PC-9 (cell line): ENCODE measurements at regions not wholly inside any gene's neighbourhood (a gene's known extent, or its start where the extent isn't known, plus 50 kb on each side); places are given as distances from the start of the nearest gene placed in this dataset.

Experiments
- BruUV-seq: library from RNA; stranded (reverse); fragments of 400-500 nt; replicated peaks from 2 replicates; lab custom pipeline; 2021; lab: Mats Ljungman, UMichigan
- CTCF ChIA-PET: fragments of 300-600 bp; sonication (Branson Sonifier 250); formaldehyde crosslinking; loops from one replicate; lab custom pipeline; 2022; ENCODE audit warnings: antibody characterized with exemption; lab: Charles Lee
- POLR2A ChIA-PET: fragments of 300-600 bp; sonication (Branson Sonifier 250); formaldehyde crosslinking; loops from one replicate; lab custom pipeline; 2022; ENCODE audit warnings: antibody characterized with exemption; ENCODE audit not compliant: unreplicated experiment; lab: Charles Lee
- DNase-seq, 2 experiments: peaks; one replicate each; pipeline versions ENCODE4 v3.0.0 to v3.0.0-alpha.2; 2015 to 2022; ENCODE audit warnings: mixed read lengths in 1 of 2
- H2AFZ ChIP-seq: fragments of 200-600 bp; sonication (generic); 2 replicates; pipeline ENCODE4 v1.8.1; 2017; ENCODE audit warnings: antibody characterized with exemption
- H3F3A ChIP-seq: fragments of 200-600 bp; sonication (generic); 2 replicates; pipeline ENCODE4 v1.8.1; 2017; ENCODE audit warnings: antibody characterized with exemption, mild to moderate bottlenecking, low read depth; ENCODE audit not compliant: insufficient read depth
- H3K27ac ChIP-seq: fragments of 200-600 bp; sonication (generic); 2 replicates; pipeline ENCODE4 v1.6.1; 2016; ENCODE audit warnings: mixed run types
- H3K27me3 ChIP-seq: fragments of 200-600 bp; sonication (generic); 2 replicates; pipeline ENCODE4 v1.6.1; 2016; ENCODE audit warnings: low read depth, mixed run types; ENCODE audit not compliant: insufficient read depth
- H3K36me3 ChIP-seq: fragments of 200-600 bp; sonication (generic); 2 replicates; pipeline ENCODE4 v1.6.1; 2016; ENCODE audit warnings: low read depth, mixed run types
- H3K4me1 ChIP-seq: fragments of 200-600 bp; sonication (generic); replicated peaks from 2 replicates; pipeline ENCODE4 v1.6.1; 2016; ENCODE audit warnings: mixed run types; ENCODE audit not compliant: insufficient read depth
- H3K4me2 ChIP-seq: fragments of 200-600 bp; sonication (generic); 2 replicates; pipeline ENCODE4 v1.6.1; 2017; ENCODE audit warnings: mixed run types
- H3K4me3 ChIP-seq: fragments of 200-600 bp; sonication (generic); 2 replicates; pipeline ENCODE4 v1.6.1; 2016; ENCODE audit warnings: mixed run types
- H3K79me2 ChIP-seq: fragments of 200-600 bp; sonication (generic); 2 replicates; pipeline ENCODE4 v1.6.1; 2017; ENCODE audit warnings: low read depth, mixed run types
- H3K9me2 ChIP-seq: fragments of 200-600 bp; sonication (generic); 2 replicates; pipeline ENCODE4 v1.8.1; 2017; ENCODE audit warnings: mild to moderate bottlenecking; ENCODE audit not compliant: insufficient read depth
- H3K9me3 ChIP-seq: fragments of 200-600 bp; sonication (generic); 2 replicates; pipeline ENCODE4 v1.8.1; 2016; ENCODE audit warnings: low read depth; ENCODE audit not compliant: insufficient read depth
- H4K20me1 ChIP-seq: fragments of 200-600 bp; sonication (generic); 2 replicates; pipeline ENCODE4 v1.8.1; 2017; ENCODE audit not compliant: insufficient read depth
- EZH2 ChIP-seq: fragments of 200-600 bp; sonication (generic); IDR thresholded peaks from 2 replicates; pipeline ENCODE4 v1.8.0; 2017; ENCODE audit warnings: antibody characterized with exemption, low read depth
- intact Hi-C: fragments of 100-400 bp; cut with micrococcal nuclease; formaldehyde crosslinking; loops from one replicate; pipeline ENCODE4 v1.10.0; 2022; ENCODE audit not compliant: unreplicated experiment
- TF ChIP-seq, protein P1 (sequence below): fragments of 200-600 bp; sonication (generic); conservative IDR thresholded peaks from 2 replicates; pipeline ENCODE4 v1.6.1; 2017; ENCODE audit warnings: mixed run types, antibody characterized with exemption, mild to moderate bottlenecking, moderate library complexity

DNA sequence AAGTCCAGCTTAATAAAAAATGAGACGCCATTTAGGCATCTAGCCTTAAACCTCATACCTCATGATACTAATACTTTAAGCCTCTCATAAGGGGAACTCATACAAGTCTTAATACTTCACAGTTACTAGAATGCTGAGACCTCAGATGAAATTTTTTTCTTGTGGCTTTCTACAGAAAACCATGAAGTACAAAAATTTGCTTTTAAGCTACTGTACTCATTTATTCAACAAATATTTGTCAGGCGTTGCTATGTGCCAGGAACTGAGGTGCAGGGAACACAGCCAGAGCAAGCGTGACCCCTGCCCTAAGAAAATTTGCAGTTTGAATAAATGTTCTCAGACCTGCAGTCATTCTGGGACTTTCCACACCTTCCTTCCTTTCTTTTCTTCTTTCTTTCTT is 150.6 kb downstream of the MRPL39 start:
- Histone ChIP-seq H3K36me3 (no peaks in the 10 kb centered on the region), H3F3A (no peaks in the 10 kb centered on the region), H3K27me3 (no peaks in the 10 kb centered on the region), H2AFZ (no peak overlapping the region), H3K9me3 (no peaks in the 10 kb centered on the region), H3K79me2 (no peaks in the 10 kb centered on the region), H3K4me2 (no peak overlapping the region), H3K4me1 (no peaks in the 10 kb centered on the region), H3K27ac (no peak overlapping the region), H3K4me3 (no peak overlapping the region), H4K20me1 (no peaks in the 10 kb centered on the region), H3K9me2 (no peaks in the 10 kb centered on the region)
- ChIA-PET POLR2A (no interaction called here), CTCF (no interaction called here)
- DNase-seq: no peak
- BruUV-seq: no TSS peak
- no peak for TF ChIP-seq EZH2
- TF ChIP-seq, protein P1, sequence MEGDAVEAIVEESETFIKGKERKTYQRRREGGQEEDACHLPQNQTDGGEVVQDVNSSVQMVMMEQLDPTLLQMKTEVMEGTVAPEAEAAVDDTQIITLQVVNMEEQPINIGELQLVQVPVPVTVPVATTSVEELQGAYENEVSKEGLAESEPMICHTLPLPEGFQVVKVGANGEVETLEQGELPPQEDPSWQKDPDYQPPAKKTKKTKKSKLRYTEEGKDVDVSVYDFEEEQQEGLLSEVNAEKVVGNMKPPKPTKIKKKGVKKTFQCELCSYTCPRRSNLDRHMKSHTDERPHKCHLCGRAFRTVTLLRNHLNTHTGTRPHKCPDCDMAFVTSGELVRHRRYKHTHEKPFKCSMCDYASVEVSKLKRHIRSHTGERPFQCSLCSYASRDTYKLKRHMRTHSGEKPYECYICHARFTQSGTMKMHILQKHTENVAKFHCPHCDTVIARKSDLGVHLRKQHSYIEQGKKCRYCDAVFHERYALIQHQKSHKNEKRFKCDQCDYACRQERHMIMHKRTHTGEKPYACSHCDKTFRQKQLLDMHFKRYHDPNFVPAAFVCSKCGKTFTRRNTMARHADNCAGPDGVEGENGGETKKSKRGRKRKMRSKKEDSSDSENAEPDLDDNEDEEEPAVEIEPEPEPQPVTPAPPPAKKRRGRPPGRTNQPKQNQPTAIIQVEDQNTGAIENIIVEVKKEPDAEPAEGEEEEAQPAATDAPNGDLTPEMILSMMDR: no peak
- intact Hi-C loops: no loop called here

DNA sequence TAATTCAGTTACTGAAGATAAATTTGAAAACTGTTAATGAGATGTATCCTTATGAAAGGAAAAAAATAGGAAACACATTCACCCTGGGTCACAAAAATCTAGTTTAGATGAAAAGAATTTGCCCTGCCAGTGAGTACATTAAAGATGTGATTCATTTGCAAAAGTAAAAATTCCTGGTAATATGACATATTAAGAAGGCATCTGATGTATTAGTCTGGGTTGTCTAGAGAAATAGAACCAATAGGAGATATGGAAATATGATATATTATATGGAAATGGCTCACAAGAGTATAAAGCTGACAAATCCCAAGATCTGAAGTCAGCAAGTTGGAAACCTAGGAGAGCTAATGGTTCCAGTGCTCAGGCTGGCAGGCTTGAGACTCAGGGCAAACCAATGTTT is 153.8 kb downstream of the MRPL39 start:
- Histone ChIP-seq H3K79me2 (no peaks in the 10 kb centered on the region), H3K9me2 (no peaks in the 10 kb centered on the region), H3K4me3 (no peak overlapping the region), H4K20me1 (no peaks in the 10 kb centered on the region), H3K4me2 (no peak overlapping the region), H3K27ac (no peak overlapping the region), H3K36me3 (no peaks in the 10 kb centered on the region), H3K27me3 (no peaks in the 10 kb centered on the region), H3K4me1 (no peaks in the 10 kb centered on the region), H3F3A (no peaks in the 10 kb centered on the region), H2AFZ (no peak overlapping the region), H3K9me3 (no peaks in the 10 kb centered on the region)
- ChIA-PET CTCF (no interaction called here), POLR2A (no interaction called here)
- intact Hi-C loops: no loop called here
- TF ChIP-seq, protein P1: no peak
- TF ChIP-seq EZH2: no peak
- DNase-seq: no peak
- BruUV-seq: no TSS peak

DNA sequence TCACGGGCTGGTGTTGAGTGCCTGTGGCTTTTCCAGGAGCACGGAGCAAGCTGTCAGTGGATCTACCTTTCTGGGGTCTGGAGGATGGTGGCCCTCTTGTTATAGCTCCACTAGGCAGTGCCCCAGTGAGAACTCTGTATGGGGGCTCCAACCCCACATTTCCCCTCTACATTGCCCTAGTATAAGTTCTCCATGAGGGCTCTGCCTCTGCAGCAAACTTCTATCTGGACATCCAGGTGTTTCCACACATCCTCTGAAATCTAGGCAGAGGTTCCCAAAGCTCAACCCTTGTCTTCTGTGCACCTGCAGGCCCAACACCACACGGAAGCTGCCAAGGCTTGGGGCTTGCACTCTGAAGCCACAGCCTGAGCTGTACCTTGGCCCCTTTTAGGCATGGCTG is 157.3 kb downstream of the MRPL39 start:
- no peaks in the 10 kb centered on the region for H3K9me2 ChIP-seq
- TF ChIP-seq, protein P1: no peak
- TF ChIP-seq EZH2: no peak
- H4K20me1 ChIP-seq: no peaks in the 10 kb centered on the region
- no peaks in the 10 kb centered on the region for H3K79me2 ChIP-seq
- intact Hi-C loops: no loop called here
- no peaks in the 10 kb centered on the region for H3K4me1 ChIP-seq
- no peak for DNase-seq
- H3K4me2 ChIP-seq: no peak overlapping the region
- H3K27me3 ChIP-seq: no peaks in the 10 kb centered on the region
- no TSS peak for BruUV-seq
- POLR2A ChIA-PET: no interaction called here
- H3K4me3 ChIP-seq: no peak overlapping the region
- H3K27ac ChIP-seq: no peak overlapping the region
- CTCF ChIA-PET: no interaction called here
- H3K9me3 ChIP-seq: no peaks in the 10 kb centered on the region
- no peaks in the 10 kb centered on the region for H3F3A ChIP-seq
- H3K36me3 ChIP-seq: no peaks in the 10 kb centered on the region
- H2AFZ ChIP-seq: no peak overlapping the region
